Brain microvascular endothelial cell (primary cell): ENCODE measurements at regions not wholly inside any gene's neighbourhood (a gene's known extent, or its start where the extent isn't known, plus 50 kb on each side); places are given as distances from the start of the nearest gene placed in this dataset.

ENCODE experiments used
- DNase-seq: peaks from one replicate; pipeline ENCODE4 v3.0.0-alpha.2; 2020
- H3K27ac ChIP-seq: fragments of 250-450 bp; sonication (Bioruptor Pico); 2 replicates; pipeline ENCODE4 v1.5.1; 2020; ENCODE audit warnings: mild to moderate bottlenecking, moderate library complexity
- H3K27me3 ChIP-seq: fragments of 250-450 bp; sonication (Bioruptor Pico); replicated peaks from 2 replicates; pipeline ENCODE4 v1.5.1; 2020; ENCODE audit warnings: mild to moderate bottlenecking
- H3K36me3 ChIP-seq: fragments of 250-450 bp; sonication (Bioruptor Pico); replicated peaks from 2 replicates; pipeline ENCODE4 v1.5.1; 2020; ENCODE audit warnings: mild to moderate bottlenecking
- H3K4me3 ChIP-seq: 2 replicates; pipeline ENCODE4 v1.5.1; 2011; ENCODE audit warnings: low read depth, mild to moderate bottlenecking, control low read depth, low read length, moderate library complexity
- CTCF ChIP-seq: IDR thresholded peaks from 2 replicates; pipeline ENCODE4 v1.5.1; 2011; ENCODE audit warnings: low read depth, mild to moderate bottlenecking, moderate library complexity, low read length, control low read depth, inconsistent platforms; ENCODE audit errors: missing control alignments
- in situ Hi-C: cut with HindIII; loops from 2 replicates; pipeline ENCODE4 v1.10.0; 2017; ENCODE audit warnings: low sequenced_read_pairs, low pct_ligation_motif_present

DNA sequence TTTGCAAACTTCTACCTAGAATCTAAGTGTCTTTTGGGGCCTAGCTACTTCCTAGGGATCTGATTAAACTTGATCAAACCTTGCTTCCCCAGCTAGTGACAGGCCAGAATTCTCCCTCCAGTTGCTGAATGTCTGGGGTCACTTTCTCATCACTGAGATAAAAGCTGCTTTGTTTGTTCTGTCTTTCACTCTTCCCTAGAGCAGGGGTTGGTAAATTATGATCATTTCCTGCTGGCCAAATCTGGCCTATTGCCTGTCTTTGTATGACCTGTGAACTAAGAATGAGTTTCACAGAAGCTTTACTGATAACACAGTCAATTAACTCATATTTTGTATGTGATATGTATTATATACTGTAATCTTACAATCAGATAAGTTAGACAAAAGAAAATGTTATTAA is 157.8 kb upstream of the AADAT start:
- H3K36me3 ChIP-seq = no peaks in the 10 kb centered on the region
- no peak for DNase-seq
- no peak overlapping the region for H3K27ac ChIP-seq
- H3K4me3 ChIP-seq = no peak overlapping the region
- in situ Hi-C loops = no loop called here
- no peaks in the 10 kb centered on the region for H3K27me3 ChIP-seq
- no peak for TF ChIP-seq CTCF

- TF ChIP-seq CTCF = no peak
- no peak for DNase-seq
- H3K4me3 ChIP-seq = no peak overlapping the region
- no peaks in the 10 kb centered on the region for H3K27me3 ChIP-seq
- in situ Hi-C loops = no loop called here
- no peak overlapping the region for H3K27ac ChIP-seq
- H3K36me3 ChIP-seq = no peaks in the 10 kb centered on the region
Observed at GRCh38 chr4:170243662-170244288, 154.0 kb upstream of the AADAT start.

DNA sequence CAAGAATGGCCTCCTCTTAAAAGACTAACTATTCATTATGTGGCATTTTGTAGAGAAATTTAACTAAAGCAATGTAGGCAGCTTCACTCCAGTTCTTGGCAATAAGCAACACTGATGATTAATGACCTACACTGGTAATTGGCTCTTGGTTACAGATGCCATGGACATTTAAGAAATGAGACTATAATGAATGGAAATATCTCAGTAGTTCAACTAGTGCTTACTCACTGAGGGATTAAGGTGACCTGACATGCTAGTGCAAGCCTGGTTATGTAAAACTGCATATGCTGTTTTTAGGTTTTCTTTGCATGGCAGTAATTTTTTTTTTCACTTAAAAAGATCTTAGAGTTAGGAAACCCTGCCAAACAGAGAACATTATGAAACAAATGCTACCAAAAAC is 152.7 kb upstream of the AADAT start:
- no peak for TF ChIP-seq CTCF
- Histone ChIP-seq H3K27me3 (no peaks in the 10 kb centered on the region), H3K27ac (no peak overlapping the region), H3K4me3 (no peak overlapping the region), H3K36me3 (no peaks in the 10 kb centered on the region)
- in situ Hi-C loops = no loop called here
- no peak for DNase-seq

GRCh38 chr4:170234800-170235199 is 145.0 kb upstream of the AADAT start:
- TF ChIP-seq CTCF = no peak
- Histone ChIP-seq H3K27ac (no peak overlapping the region), H3K27me3 (no peaks in the 10 kb centered on the region), H3K36me3 (no peaks in the 10 kb centered on the region), H3K4me3 (no peak overlapping the region)
- DNase-seq = no peak
- in situ Hi-C loops = no loop called here

GRCh38 chr4:170231377-170231776 is 141.6 kb upstream of the AADAT start:
- in situ Hi-C loops = no loop called here
- Histone ChIP-seq H3K4me3 (no peak overlapping the region), H3K36me3 (no peaks in the 10 kb centered on the region), H3K27ac (no peak overlapping the region), H3K27me3 (no peaks in the 10 kb centered on the region)
- TF ChIP-seq CTCF = no peak
- no peak for DNase-seq

DNA sequence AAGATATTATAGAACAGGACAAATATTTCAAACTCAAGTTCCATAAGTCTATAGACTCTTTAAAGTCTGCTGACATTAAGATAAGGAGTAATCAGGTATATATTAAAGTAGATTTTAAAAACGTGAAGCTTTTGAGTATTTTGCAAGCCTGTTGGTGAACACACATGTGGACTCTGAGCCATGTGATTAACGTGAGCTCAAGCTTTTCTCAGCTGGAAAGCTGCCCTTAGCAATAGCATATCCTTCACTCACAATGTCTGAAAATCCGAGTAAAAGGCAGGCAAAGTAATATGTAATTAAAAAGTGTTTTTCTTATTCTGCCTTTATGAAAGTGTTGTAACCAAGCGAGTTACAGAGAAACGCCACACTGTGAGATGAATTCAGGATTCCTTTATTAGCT is 140.5 kb upstream of the AADAT start:
- TF ChIP-seq CTCF = no peak
- no peaks in the 10 kb centered on the region for H3K27me3 ChIP-seq
- H3K36me3 ChIP-seq = no peaks in the 10 kb centered on the region
- H3K4me3 ChIP-seq = no peak overlapping the region
- H3K27ac ChIP-seq = no peak overlapping the region
- in situ Hi-C loops = no loop called here
- no peak for DNase-seq
